ENCODE measurements at regions not wholly inside any gene's neighbourhood (a gene's known extent, or its start where the extent isn't known, plus 50 kb on each side); places are given as distances from the start of the nearest gene placed in this dataset.
"Not testable (repeated sequence)": the region's sequence is repeated elsewhere in the genome, so short reads cannot be mapped to it uniquely, and the experiment has no call there.

DNA sequence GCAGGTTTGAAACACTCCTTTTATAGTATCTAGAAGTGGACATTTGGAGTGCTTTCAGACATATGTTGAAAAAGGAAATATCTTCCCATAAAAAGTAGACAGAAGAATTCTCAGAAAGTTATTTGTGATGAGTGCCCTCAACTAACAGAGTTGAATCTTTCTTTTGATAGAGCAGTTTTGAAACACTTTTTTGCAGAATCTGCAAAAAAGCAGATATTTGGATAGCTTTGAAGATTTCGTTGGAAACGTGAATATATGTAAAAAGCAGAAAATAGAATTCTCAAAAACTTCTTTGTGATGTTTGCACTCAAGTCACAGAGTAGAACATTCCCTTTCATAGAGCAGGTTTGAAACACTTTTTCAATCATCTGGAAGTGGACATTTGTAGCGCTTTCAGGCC is 676.4 kb upstream of the ZNF337 start:
- H3K4me1 ChIP-seq (ENCODE audit: insufficient read depth, low read length); H3K27me3 ChIP-seq (ENCODE audit: insufficient read depth, low read length); H3K27ac ChIP-seq (ENCODE audit: low read length); H3K9ac ChIP-seq (ENCODE audit: low read depth, low read length); H3K36me3 ChIP-seq (ENCODE audit: insufficient read depth, low read depth, low read length); H3K4me3 ChIP-seq (ENCODE audit: low read length): not testable (repeated sequence)
- H3K9me3 ChIP-seq (ENCODE audit: insufficient read depth, low read depth, low read length) = peaks cover 79% of the 10 kb centered on the region

DNA sequence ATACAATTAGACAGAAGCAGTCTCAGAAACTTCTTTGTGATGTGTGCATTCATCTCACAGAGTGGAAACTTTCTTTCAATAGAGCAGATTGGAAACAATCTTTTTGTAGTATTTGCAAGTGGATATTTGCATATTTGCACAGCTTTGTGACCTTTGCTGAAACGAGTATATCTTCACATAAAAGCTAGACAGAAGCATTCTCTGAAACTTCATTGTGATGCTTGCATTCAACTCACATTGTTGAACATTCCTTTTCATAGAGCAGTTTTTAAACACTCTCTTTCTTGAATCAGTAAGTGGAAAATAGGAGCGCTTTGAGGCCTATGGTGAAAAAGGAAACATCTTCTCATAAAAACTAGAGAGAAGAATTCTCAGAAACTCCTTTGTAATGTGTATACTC is 657.9 kb upstream of the ZNF337 start:
- peaks cover 68% of the 10 kb centered on the region for H3K9me3 ChIP-seq (ENCODE audit: insufficient read depth, low read depth, low read length)
- no peak overlapping the region for H3K4me3 ChIP-seq (ENCODE audit: low read length)
- no peak overlapping the region for H3K27ac ChIP-seq (ENCODE audit: low read length)
- no peaks in the 10 kb centered on the region for H3K4me1 ChIP-seq (ENCODE audit: insufficient read depth, low read length)
- H3K36me3 ChIP-seq (ENCODE audit: insufficient read depth, low read depth, low read length) = no peaks in the 10 kb centered on the region
- no peak overlapping the region for H3K9ac ChIP-seq (ENCODE audit: low read depth, low read length)
- no peaks in the 10 kb centered on the region for H3K27me3 ChIP-seq (ENCODE audit: insufficient read depth, low read length)

DNA sequence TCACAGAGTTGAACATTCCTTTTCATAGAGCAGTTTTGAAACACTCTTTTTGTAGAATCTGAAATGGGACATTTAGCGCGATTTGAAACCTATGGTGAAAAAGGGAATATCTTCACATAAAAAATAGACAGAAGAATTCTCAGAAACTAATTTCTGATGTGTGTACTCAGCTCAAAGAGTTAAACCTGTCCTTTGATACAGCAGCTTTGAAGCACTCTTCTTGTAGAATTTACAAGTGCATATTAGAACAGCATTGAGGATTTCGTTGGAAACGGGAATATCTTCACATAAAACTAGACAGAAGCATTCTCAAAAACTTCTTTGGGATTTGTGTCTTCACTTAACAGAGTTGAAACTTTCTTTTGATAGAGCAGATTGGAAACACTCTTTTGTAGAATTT is 650.7 kb upstream of the ZNF337 start:
- Histone ChIP-seq H3K9me3 (ENCODE audit: insufficient read depth, low read depth, low read length) (peaks cover 37% of the 10 kb centered on the region), H3K27ac (ENCODE audit: low read length) (no peak overlapping the region), H3K4me3 (ENCODE audit: low read length) (no peak overlapping the region), H3K27me3 (ENCODE audit: insufficient read depth, low read length) (no peaks in the 10 kb centered on the region), H3K36me3 (ENCODE audit: insufficient read depth, low read depth, low read length) (no peaks in the 10 kb centered on the region), H3K4me1 (ENCODE audit: insufficient read depth, low read length) (no peaks in the 10 kb centered on the region), H3K9ac (ENCODE audit: low read depth, low read length) (no peak overlapping the region)

DNA sequence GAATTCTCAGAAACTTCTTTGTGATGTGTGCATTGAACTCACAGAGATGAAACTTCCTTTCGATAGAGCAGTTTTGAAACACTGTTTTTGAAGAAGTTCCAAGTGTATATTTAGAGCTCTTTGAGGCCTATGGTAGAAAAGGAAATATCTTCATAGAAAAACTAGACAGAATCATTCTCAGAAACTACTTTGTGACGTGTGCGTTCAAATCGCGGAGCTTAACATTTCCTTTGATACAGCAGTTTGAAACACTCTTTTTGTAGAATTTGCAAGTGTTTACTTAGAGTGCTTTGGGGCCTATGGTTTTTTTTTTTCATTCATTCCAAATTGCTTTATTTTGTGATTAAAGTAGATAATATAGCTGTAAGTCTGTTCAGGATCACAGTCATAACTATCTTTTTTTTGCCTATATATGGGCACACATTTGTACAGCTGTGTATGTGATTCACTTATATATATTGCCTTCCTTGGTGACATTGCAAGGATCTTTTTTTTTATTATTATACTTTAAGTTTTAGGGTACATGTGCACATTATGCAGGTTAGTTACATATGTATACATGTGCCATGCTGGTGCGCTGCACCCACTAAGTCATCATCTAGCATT is 643.9 kb upstream of the ZNF337 start:
- H3K27ac ChIP-seq (ENCODE audit: low read length); H3K4me1 ChIP-seq (ENCODE audit: insufficient read depth, low read length); H3K9ac ChIP-seq (ENCODE audit: low read depth, low read length); H3K9me3 ChIP-seq (ENCODE audit: insufficient read depth, low read depth, low read length); H3K36me3 ChIP-seq (ENCODE audit: insufficient read depth, low read depth, low read length); H3K27me3 ChIP-seq (ENCODE audit: insufficient read depth, low read length); H3K4me3 ChIP-seq (ENCODE audit: low read length): not testable (repeated sequence)

DNA sequence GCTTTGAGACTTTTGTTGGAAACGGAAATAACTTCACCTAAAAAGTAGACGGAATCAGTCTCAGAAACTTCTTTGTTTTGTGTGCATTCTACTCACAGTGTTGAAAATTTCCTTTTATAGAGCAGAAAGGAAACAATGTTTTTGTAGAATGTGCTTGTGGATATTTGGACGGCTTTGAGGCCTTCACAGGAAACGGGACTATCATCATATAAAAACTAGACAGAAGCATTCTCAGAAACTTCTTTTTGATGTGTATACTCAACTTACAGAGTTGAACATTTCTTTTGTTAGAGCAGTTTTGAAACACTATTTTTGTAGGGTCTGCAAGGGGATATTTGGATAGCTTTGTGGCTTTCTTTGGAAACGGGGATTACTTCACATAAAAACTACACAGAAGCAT is 627.5 kb upstream of the ZNF337 start:
- no peaks in the 10 kb centered on the region for H3K9me3 ChIP-seq (ENCODE audit: insufficient read depth, low read depth, low read length)
- H3K27me3 ChIP-seq (ENCODE audit: insufficient read depth, low read length) = no peaks in the 10 kb centered on the region
- no peak overlapping the region for H3K9ac ChIP-seq (ENCODE audit: low read depth, low read length)
- H3K4me1 ChIP-seq (ENCODE audit: insufficient read depth, low read length) = no peaks in the 10 kb centered on the region
- no peaks in the 10 kb centered on the region for H3K36me3 ChIP-seq (ENCODE audit: insufficient read depth, low read depth, low read length)
- H3K4me3 ChIP-seq (ENCODE audit: low read length) = no peak overlapping the region
- H3K27ac ChIP-seq (ENCODE audit: low read length) = no peak overlapping the region

DNA sequence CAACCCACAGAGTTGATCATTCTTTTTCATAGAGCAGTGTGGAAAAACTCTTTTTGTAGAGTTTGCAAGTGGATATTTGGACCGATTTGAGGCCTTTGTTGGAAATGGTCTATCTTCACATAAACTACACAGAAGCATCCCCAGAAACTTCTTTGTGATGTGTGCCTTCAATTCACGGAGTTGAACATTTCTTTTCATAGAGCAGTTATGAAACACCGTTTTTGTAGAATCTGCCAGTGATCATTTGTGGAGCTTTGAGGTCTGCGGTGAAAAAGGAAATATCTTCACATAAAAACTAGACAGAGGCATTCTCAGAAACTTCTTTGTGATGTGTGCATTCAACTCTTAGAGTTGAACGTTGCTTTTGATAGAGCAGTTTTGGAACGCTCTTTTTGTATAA is 618.4 kb upstream of the ZNF337 start:
- Histone ChIP-seq H3K9me3 (ENCODE audit: insufficient read depth, low read depth, low read length) (no peaks in the 10 kb centered on the region), H3K36me3 (ENCODE audit: insufficient read depth, low read depth, low read length) (no peaks in the 10 kb centered on the region), H3K9ac (ENCODE audit: low read depth, low read length) (no peak overlapping the region), H3K27me3 (ENCODE audit: insufficient read depth, low read length) (no peaks in the 10 kb centered on the region), H3K4me3 (ENCODE audit: low read length) (no peak overlapping the region), H3K4me1 (ENCODE audit: insufficient read depth, low read length) (no peaks in the 10 kb centered on the region), H3K27ac (ENCODE audit: low read length) (no peak overlapping the region)

DNA sequence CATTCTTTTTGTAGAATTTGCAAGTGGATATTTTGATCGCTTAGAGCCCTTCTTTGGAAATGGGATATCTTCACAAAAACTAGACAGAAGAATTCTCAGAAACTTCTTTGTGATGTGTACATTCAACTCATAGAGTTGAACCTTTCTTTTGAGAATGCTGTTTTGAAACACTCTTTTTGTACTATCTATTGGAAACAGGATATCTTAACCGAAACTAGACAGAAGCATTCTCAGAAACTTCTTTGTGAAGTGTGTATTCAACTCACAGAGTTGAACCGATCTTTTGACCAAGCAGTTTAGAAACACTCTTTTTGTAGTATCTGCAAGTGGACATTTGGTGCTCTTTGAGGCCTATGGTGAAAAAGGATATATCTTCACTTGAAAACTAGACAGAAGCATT is 613.1 kb upstream of the ZNF337 start:
- H3K9me3 ChIP-seq (ENCODE audit: insufficient read depth, low read depth, low read length); H3K9ac ChIP-seq (ENCODE audit: low read depth, low read length); H3K4me3 ChIP-seq (ENCODE audit: low read length); H3K27ac ChIP-seq (ENCODE audit: low read length); H3K36me3 ChIP-seq (ENCODE audit: insufficient read depth, low read depth, low read length); H3K4me1 ChIP-seq (ENCODE audit: insufficient read depth, low read length); H3K27me3 ChIP-seq (ENCODE audit: insufficient read depth, low read length): not testable (repeated sequence)

DNA sequence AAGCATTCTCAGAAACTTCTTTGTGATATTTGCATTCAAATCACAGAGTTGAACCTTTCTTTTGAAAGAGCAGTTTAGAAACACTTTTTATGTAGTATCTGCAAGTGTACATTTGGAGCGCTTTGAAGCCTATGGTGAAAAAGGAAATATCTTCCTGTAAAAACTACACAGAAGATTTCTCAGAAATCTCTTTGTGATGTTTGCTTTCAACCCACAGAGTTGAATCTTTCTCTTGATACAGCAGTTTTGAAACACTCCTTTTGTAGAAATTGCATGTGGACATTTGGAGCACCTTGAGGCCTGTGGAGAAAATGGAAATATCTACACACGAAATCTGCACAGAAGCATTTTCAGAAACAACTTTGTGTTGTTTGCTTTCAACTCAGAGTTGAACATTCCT is 612.3 kb upstream of the ZNF337 start:
- no peak overlapping the region for H3K27ac ChIP-seq (ENCODE audit: low read length)

DNA sequence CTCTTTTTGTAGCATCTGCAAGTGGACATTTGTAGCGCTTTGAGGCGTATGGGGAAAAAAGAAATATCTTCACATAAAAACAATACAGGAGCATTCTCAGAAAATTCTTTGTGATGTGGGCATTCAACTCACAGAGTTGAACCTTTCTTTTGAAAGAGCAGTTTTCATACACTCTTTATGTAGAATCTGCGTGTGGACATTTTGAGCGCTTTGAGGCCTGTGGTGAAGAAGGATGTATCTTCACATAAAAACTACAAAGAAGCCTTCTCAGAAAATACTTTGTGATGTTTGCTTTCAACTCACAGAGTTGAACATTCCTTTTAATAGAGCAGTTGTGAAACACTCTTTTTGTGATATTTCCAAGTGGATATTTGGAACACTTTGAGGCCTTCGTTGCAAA is 598.4 kb upstream of the ZNF337 start:
- Histone ChIP-seq H3K27ac (ENCODE audit: low read length) (no peak overlapping the region), H3K4me3 (ENCODE audit: low read length) (no peak overlapping the region), H3K9me3 (ENCODE audit: insufficient read depth, low read depth, low read length) (no peaks in the 10 kb centered on the region), H3K4me1 (ENCODE audit: insufficient read depth, low read length) (no peaks in the 10 kb centered on the region), H3K36me3 (ENCODE audit: insufficient read depth, low read depth, low read length) (no peaks in the 10 kb centered on the region), H3K27me3 (ENCODE audit: insufficient read depth, low read length) (no peaks in the 10 kb centered on the region), H3K9ac (ENCODE audit: low read depth, low read length) (no peak overlapping the region)

More for the DNA sequence above, 612.3 kb upstream of the ZNF337 start:
- Histone ChIP-seq H3K27me3 (ENCODE audit: insufficient read depth, low read length) (no peaks in the 10 kb centered on the region), H3K36me3 (ENCODE audit: insufficient read depth, low read depth, low read length) (no peaks in the 10 kb centered on the region), H3K9ac (ENCODE audit: low read depth, low read length) (no peak overlapping the region), H3K4me1 (ENCODE audit: insufficient read depth, low read length) (no peaks in the 10 kb centered on the region), H3K9me3 (ENCODE audit: insufficient read depth, low read depth, low read length) (no peaks in the 10 kb centered on the region; the same call in 1 of the 2 replicates), H3K4me3 (ENCODE audit: low read length) (no peak overlapping the region)

DNA sequence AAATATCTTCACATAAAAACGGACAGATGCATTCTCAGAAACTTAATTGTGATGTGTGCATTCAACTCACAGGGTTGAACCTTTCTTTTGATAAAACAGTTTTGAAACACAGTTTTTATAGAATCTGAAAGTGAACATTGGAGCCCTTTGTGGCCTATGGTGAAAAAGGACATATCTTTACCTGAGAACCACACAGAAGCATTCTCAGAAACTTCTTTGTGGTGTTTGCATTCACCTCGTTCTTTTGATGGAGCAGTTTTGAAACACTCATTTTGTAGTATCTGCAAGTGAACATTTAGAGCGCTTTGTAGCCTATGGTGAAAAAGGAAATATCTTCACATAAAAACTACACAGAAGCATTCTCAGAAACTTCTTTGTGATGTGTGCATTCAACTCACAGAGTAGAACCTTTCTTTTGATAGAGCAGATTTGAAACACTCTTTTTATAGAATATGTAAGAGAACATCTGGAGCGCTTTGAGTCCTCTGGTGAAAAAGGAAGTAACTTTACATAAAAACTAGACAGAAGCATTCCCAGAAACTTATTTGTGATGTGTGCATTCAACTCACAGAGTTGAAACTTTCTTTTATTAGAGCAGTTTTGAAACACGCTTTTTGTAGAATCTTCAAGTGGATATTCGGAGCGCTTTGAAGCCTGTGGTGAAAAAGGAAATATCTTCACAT is 591.9 kb upstream of the ZNF337 start:
- H3K4me3 ChIP-seq (ENCODE audit: low read length); H3K27me3 ChIP-seq (ENCODE audit: insufficient read depth, low read length); H3K9me3 ChIP-seq (ENCODE audit: insufficient read depth, low read depth, low read length); H3K9ac ChIP-seq (ENCODE audit: low read depth, low read length); H3K36me3 ChIP-seq (ENCODE audit: insufficient read depth, low read depth, low read length); H3K27ac ChIP-seq (ENCODE audit: low read length); H3K4me1 ChIP-seq (ENCODE audit: insufficient read depth, low read length): not testable (repeated sequence)

DNA sequence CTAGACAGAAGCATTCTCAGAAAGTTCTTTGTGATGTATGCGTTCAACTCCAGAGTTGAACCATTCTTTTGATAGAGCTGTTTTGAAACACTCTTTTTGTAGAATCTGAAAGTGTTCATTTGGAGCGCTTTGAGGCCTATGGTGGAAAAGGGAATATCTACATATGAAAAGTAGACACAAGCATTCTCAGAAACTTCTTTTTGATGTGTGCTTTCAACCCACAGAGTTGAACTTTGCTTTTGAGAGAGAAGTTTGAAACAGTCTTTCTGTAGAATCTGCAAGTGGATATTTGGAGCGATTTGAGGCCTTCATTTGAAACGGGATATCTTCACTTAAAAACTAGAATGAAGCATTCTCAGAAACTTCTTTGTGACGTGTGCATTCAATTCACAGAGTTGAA is 582.6 kb upstream of the ZNF337 start:
- no peak overlapping the region for H3K4me3 ChIP-seq (ENCODE audit: low read length)
- H3K4me1 ChIP-seq (ENCODE audit: insufficient read depth, low read length) = no peaks in the 10 kb centered on the region
- no peak overlapping the region for H3K9ac ChIP-seq (ENCODE audit: low read depth, low read length)
- no peaks in the 10 kb centered on the region for H3K27me3 ChIP-seq (ENCODE audit: insufficient read depth, low read length)
- H3K36me3 ChIP-seq (ENCODE audit: insufficient read depth, low read depth, low read length) = no peaks in the 10 kb centered on the region
- no peak overlapping the region for H3K27ac ChIP-seq (ENCODE audit: low read length)
- no peaks in the 10 kb centered on the region for H3K9me3 ChIP-seq (ENCODE audit: insufficient read depth, low read depth, low read length)

DNA sequence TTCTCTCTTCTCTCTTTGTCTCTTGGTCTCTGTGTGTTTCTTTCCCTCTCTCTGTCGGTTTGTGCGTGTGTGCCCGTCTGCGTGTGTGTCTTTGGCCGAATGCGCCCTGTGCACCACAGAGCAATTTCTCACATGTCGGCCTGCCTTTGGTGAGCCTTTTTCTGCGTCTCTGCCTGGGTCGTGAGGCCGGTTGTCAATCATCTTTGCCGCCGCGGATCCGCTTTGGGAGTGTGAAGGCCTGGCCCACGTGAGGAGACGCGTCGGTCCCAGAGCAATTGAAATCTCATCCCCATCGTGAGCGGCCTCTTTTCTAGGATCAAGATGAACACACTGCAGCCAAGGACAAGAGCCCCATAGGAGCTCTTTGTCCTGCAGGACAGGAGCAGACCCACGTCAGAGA is 580.7 kb upstream of the ZNF337 start:
- no peak overlapping the region for H3K9ac ChIP-seq (ENCODE audit: low read depth, low read length)
- H3K9me3 ChIP-seq (ENCODE audit: insufficient read depth, low read depth, low read length) = no peaks in the 10 kb centered on the region
- no peaks in the 10 kb centered on the region for H3K4me1 ChIP-seq (ENCODE audit: insufficient read depth, low read length)
- no peaks in the 10 kb centered on the region for H3K27me3 ChIP-seq (ENCODE audit: insufficient read depth, low read length)
- H3K36me3 ChIP-seq (ENCODE audit: insufficient read depth, low read depth, low read length) = no peaks in the 10 kb centered on the region
- no peak overlapping the region for H3K4me3 ChIP-seq (ENCODE audit: low read length)
- H3K27ac ChIP-seq (ENCODE audit: low read length) = no peak overlapping the region

Data from iPS-20b (cell line).